Inflammatory macrophage treated with lipopolysaccharide for 4 hours (primary cell): ENCODE measurements at regions not wholly inside any gene's neighbourhood (a gene's known extent, or its start where the extent isn't known, plus 50 kb on each side); places are given as distances from the start of the nearest gene placed in this dataset.

Experiments
- DNase-seq: peaks from one replicate; pipeline ENCODE4 v3.0.0-alpha.2; 2020

GRCh38 chrX:87727620-87728019 lies 210.0 kb downstream of the KLHL4 start:
- no peak for DNase-seq

- no peak for DNase-seq
Measured at GRCh38 chrX:87728024-87728423, 210.4 kb downstream of the KLHL4 start.

- no peak for DNase-seq
Measured at GRCh38 chrX:87728459-87728858, 210.9 kb downstream of the KLHL4 start.

GRCh38 chrX:87732133-87732532 lies 214.5 kb downstream of the KLHL4 start:
- no peak for DNase-seq

- DNase-seq: no peak
Measured at GRCh38 chrX:87736576-87736975, 219.0 kb downstream of the KLHL4 start.

GRCh38 chrX:87744391-87744790 lies 226.8 kb downstream of the KLHL4 start:
- DNase-seq: no peak

- no peak for DNase-seq
Measured at GRCh38 chrX:87755493-87755892, 237.9 kb downstream of the KLHL4 start.

GRCh38 chrX:87788976-87789375 lies 271.4 kb downstream of the KLHL4 start:
- no peak for DNase-seq

GRCh38 chrX:87798039-87798438 lies 280.4 kb downstream of the KLHL4 start:
- no peak for DNase-seq

- DNase-seq: no peak
Measured at GRCh38 chrX:87805829-87806490, 288.4 kb downstream of the KLHL4 start.

- DNase-seq: no peak
Measured at GRCh38 chrX:87808576-87809243, 291.1 kb downstream of the KLHL4 start.

GRCh38 chrX:87813566-87813965 lies 296.0 kb downstream of the KLHL4 start:
- no peak for DNase-seq

GRCh38 chrX:87846956-87847355 lies 329.4 kb downstream of the KLHL4 start:
- no peak for DNase-seq

- DNase-seq: no peak
Measured at GRCh38 chrX:87873347-87873941, 355.8 kb downstream of the KLHL4 start.

GRCh38 chrX:87874043-87874442 lies 356.4 kb downstream of the KLHL4 start:
- no peak for DNase-seq

GRCh38 chrX:87878926-87879325 lies 361.3 kb downstream of the KLHL4 start:
- no peak for DNase-seq

- DNase-seq: no peak
Measured at GRCh38 chrX:87890437-87890836, 372.8 kb downstream of the KLHL4 start.

- no peak for DNase-seq
Measured at GRCh38 chrX:87895421-87895820, 377.8 kb downstream of the KLHL4 start.

- DNase-seq: no peak
Measured at GRCh38 chrX:87896057-87896456, 378.5 kb downstream of the KLHL4 start.

GRCh38 chrX:87900320-87900908 lies 382.8 kb downstream of the KLHL4 start:
- peak; percentile 0 for DNase-seq

- no peak for DNase-seq
Measured at GRCh38 chrX:87901060-87901459, 383.5 kb downstream of the KLHL4 start.

- no peak for DNase-seq
Measured at GRCh38 chrX:87914726-87915125, 397.1 kb downstream of the KLHL4 start.

- no peak for DNase-seq
Measured at GRCh38 chrX:87924619-87925018, 407.0 kb downstream of the KLHL4 start.

- no peak for DNase-seq
Measured at GRCh38 chrX:87941841-87942240, 424.2 kb downstream of the KLHL4 start.
